ENCODE measurements at regions not wholly inside any gene's neighbourhood (a gene's known extent, or its start where the extent isn't known, plus 50 kb on each side); places are given as distances from the start of the nearest gene placed in this dataset.

DNA sequence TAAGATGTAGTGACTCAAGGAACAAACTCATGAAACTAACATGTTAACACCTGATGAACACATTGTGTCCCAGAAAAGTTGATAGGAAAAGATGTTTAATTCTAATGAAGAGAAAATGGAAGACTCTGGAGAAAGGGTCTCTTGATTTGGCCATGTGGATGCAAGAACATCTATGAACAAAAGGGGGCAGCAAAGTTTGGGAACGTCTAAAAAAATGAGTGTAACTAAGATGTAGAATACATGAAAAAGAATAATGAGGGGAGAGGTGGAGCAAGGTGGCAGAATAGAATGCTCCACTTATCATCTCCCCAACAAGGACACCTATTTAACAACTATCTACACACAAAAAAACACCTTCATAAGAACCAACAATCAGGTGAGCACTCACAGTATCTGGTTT lies 805.1 kb downstream of the TNS3 start:
- DNase-seq: peak in 2 of 5 donors; percentile 17 to 29
- no peak overlapping the region for H3K27ac ChIP-seq (ENCODE audit: low read depth in 2 of 2, low read length in 2 of 2)
- TF ChIP-seq, protein P1, sequence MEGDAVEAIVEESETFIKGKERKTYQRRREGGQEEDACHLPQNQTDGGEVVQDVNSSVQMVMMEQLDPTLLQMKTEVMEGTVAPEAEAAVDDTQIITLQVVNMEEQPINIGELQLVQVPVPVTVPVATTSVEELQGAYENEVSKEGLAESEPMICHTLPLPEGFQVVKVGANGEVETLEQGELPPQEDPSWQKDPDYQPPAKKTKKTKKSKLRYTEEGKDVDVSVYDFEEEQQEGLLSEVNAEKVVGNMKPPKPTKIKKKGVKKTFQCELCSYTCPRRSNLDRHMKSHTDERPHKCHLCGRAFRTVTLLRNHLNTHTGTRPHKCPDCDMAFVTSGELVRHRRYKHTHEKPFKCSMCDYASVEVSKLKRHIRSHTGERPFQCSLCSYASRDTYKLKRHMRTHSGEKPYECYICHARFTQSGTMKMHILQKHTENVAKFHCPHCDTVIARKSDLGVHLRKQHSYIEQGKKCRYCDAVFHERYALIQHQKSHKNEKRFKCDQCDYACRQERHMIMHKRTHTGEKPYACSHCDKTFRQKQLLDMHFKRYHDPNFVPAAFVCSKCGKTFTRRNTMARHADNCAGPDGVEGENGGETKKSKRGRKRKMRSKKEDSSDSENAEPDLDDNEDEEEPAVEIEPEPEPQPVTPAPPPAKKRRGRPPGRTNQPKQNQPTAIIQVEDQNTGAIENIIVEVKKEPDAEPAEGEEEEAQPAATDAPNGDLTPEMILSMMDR (IDR thresholded peaks at IDR 0.05; ENCODE audit: borderline replicate concordance, extremely low read depth, insufficient read depth): peak; percentile 26
- no peaks in the 10 kb centered on the region for H3K4me1 ChIP-seq (ENCODE audit: control insufficient read depth in 2 of 3, insufficient read depth in 2 of 3, low read depth in 1 of 3, low read length in 3 of 3)
- FAIRE-seq: no peak
- H3K36me3 ChIP-seq (ENCODE audit: control insufficient read depth in 2 of 3, insufficient read depth in 3 of 3, low read length in 3 of 3): no peaks in the 10 kb centered on the region
- no peaks in the 10 kb centered on the region for H3K27me3 ChIP-seq (ENCODE audit: control insufficient read depth, insufficient read depth, low read length)
- no peak overlapping the region for H3K9ac ChIP-seq (ENCODE audit: low read length in 3 of 3)
- H3K4me3 ChIP-seq (ENCODE audit: low read length in 3 of 3): no peak overlapping the region
- intact Hi-C loops (cut with DNase I): no loop called here
- no peaks in the 10 kb centered on the region for H3K9me3 ChIP-seq (ENCODE audit: control insufficient read depth in 2 of 3, insufficient read depth in 1 of 3, low read length in 3 of 3)

DNA sequence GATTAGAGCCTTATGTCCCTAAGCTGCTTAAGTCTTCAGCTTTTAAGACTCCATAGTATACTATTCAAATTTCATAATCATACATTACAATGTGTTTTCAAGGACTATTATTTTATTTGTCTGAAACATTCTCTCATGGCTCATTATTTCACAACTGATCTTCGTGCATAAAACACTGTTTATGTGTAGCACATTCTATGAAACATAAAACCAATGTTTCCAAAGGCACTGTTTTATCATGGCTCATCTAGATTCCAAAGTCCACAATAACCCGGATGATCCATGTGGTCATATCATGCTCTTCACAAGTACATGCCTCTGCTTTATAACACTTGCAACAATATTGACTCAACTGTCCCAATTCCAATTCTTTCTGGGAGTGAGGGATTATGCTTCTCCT lies 806.1 kb downstream of the TNS3 start:
- no peak overlapping the region for H3K9ac ChIP-seq (ENCODE audit: low read length in 3 of 3)
- no peak for FAIRE-seq
- H3K36me3 ChIP-seq (ENCODE audit: control insufficient read depth in 2 of 3, insufficient read depth in 3 of 3, low read length in 3 of 3): no peaks in the 10 kb centered on the region
- no peaks in the 10 kb centered on the region for H3K9me3 ChIP-seq (ENCODE audit: control insufficient read depth in 2 of 3, insufficient read depth in 1 of 3, low read length in 3 of 3)
- TF ChIP-seq, protein P1 (IDR thresholded peaks at IDR 0.05; ENCODE audit: borderline replicate concordance, extremely low read depth, insufficient read depth): no peak
- H3K4me3 ChIP-seq (ENCODE audit: low read length in 3 of 3): no peak overlapping the region
- H3K27me3 ChIP-seq (ENCODE audit: control insufficient read depth, insufficient read depth, low read length): no peaks in the 10 kb centered on the region
- H3K4me1 ChIP-seq (ENCODE audit: control insufficient read depth in 2 of 3, insufficient read depth in 2 of 3, low read depth in 1 of 3, low read length in 3 of 3): no peaks in the 10 kb centered on the region
- DNase-seq: no peak
- intact Hi-C loops (cut with DNase I): no loop called here
- no peak overlapping the region for H3K27ac ChIP-seq (ENCODE audit: low read depth in 2 of 2, low read length in 2 of 2)

- intact Hi-C loops (cut with DNase I): no loop called here
- Histone ChIP-seq H3K9me3 (ENCODE audit: control insufficient read depth in 2 of 3, insufficient read depth in 1 of 3, low read length in 3 of 3) (no peaks in the 10 kb centered on the region), H3K27me3 (ENCODE audit: control insufficient read depth, insufficient read depth, low read length) (no peaks in the 10 kb centered on the region), H3K36me3 (ENCODE audit: control insufficient read depth in 2 of 3, insufficient read depth in 3 of 3, low read length in 3 of 3) (no peaks in the 10 kb centered on the region), H3K9ac (ENCODE audit: low read length in 3 of 3) (no peak overlapping the region), H3K27ac (ENCODE audit: low read depth in 2 of 2, low read length in 2 of 2) (no peak overlapping the region), H3K4me3 (ENCODE audit: low read length in 3 of 3) (no peak overlapping the region), H3K4me1 (ENCODE audit: control insufficient read depth in 2 of 3, insufficient read depth in 2 of 3, low read depth in 1 of 3, low read length in 3 of 3) (no peaks in the 10 kb centered on the region)
- FAIRE-seq (no peak), DNase-seq (no peak)
- TF ChIP-seq, protein P1 (IDR thresholded peaks at IDR 0.05; ENCODE audit: borderline replicate concordance, extremely low read depth, insufficient read depth): no peak
Observed at GRCh38 chr7:46775020-46775419, 806.9 kb downstream of the TNS3 start.

DNA sequence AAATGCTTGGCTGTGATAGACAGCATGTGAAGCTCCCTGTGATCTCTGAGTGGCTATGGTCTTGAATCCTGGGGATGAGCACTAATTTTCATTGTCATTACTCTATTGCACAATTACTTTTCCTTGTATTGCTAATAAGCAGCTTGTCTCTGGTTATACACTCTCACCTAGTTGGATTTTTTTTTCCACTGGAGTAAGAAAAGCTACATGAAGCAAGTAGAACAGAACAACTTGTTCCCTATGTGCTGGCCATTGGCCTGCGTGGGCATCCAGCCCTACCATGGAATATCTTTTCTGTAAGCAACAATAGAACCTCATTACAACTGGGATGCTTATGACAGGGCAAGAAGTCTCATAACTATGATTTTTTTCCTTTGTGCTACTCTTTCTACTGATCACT lies 807.4 kb downstream of the TNS3 start:
- Histone ChIP-seq H3K27me3 (ENCODE audit: control insufficient read depth, insufficient read depth, low read length) (no peaks in the 10 kb centered on the region), H3K4me3 (ENCODE audit: low read length in 3 of 3) (no peak overlapping the region), H3K4me1 (ENCODE audit: control insufficient read depth in 2 of 3, insufficient read depth in 2 of 3, low read depth in 1 of 3, low read length in 3 of 3) (no peaks in the 10 kb centered on the region), H3K9ac (ENCODE audit: low read length in 3 of 3) (no peak overlapping the region), H3K36me3 (ENCODE audit: control insufficient read depth in 2 of 3, insufficient read depth in 3 of 3, low read length in 3 of 3) (no peaks in the 10 kb centered on the region), H3K27ac (ENCODE audit: low read depth in 2 of 2, low read length in 2 of 2) (no peak overlapping the region), H3K9me3 (ENCODE audit: control insufficient read depth in 2 of 3, insufficient read depth in 1 of 3, low read length in 3 of 3) (no peaks in the 10 kb centered on the region)
- DNase-seq (no peak), FAIRE-seq (no peak)
- TF ChIP-seq, protein P1 (IDR thresholded peaks at IDR 0.05; ENCODE audit: borderline replicate concordance, extremely low read depth, insufficient read depth): no peak
- intact Hi-C loops (cut with DNase I): no loop called here
